M059J (cell line): ENCODE measurements at regions not wholly inside any gene's neighbourhood (a gene's known extent, or its start where the extent isn't known, plus 50 kb on each side); places are given as distances from the start of the nearest gene placed in this dataset.

ENCODE experiments used
- DNase-seq: peaks from one replicate; pipeline ENCODE4 v3.0.0-alpha.2; 2012; ENCODE audit warnings: low read depth

- DNase-seq: no peak
Measured at GRCh38 chr10:44435196-44435595, 50.3 kb upstream of the CXCL12 start.

- no peak for DNase-seq
Measured at GRCh38 chr10:44436240-44436639, 51.3 kb upstream of the CXCL12 start.

GRCh38 chr10:44437840-44438511 is 53.1 kb upstream of the CXCL12 start:
- no peak for DNase-seq

DNA sequence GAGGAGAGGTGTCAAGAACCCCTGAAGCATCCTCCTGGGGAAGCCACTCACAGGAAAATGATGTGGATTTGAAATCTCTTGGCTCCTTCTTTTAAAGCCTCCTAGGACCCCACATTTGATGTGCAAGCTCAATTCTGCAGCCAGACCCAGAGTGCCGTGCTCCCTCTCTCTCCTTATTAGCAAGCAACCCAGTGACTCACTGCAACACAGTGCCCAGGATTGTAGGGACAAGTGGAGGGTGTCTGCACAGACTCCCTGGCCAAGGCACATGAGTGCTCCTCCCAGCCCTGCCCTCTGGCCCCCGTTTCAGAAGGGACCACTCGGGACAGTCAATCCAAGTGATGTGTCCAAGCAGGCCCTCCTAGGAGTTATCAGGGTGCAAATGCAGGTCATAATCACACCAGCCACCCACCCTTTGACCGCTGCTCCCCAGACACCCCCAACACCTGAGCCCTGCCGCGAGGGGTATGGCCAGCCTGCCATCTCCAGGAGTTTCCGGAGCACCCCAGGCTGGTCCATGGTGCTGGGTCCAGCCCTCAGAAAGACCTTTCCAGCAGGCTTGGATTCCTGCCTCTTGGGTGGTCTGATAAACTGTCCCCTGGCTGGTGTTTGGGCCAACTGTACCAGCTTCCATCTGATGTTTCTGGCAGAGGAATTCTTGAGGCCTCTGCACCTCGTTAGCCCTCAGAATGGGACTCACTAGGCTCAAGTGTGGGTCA is 54.5 kb upstream of the CXCL12 start:
- DNase-seq: peak; percentile 31

GRCh38 chr10:44439958-44440244 is 55.0 kb upstream of the CXCL12 start:
- DNase-seq: no peak

DNA sequence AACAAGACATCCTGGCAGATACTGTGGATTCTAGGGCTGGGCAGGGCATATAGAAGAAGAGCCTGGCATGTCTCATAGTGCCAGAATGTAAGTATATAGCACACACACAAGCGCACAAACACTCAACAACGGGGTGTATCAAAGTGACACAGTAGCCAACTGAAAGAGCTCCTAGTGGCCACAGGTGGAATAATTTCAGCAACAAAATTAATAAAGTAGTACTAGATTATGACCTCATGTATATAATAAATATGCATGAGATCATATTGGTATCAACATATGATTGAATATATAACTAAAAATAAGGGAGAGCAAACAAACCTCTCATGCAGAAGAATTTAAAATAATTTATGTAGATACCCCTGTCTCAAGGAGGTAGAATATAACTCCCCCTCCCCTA is 72.4 kb upstream of the CXCL12 start:
- DNase-seq: no peak

DNA sequence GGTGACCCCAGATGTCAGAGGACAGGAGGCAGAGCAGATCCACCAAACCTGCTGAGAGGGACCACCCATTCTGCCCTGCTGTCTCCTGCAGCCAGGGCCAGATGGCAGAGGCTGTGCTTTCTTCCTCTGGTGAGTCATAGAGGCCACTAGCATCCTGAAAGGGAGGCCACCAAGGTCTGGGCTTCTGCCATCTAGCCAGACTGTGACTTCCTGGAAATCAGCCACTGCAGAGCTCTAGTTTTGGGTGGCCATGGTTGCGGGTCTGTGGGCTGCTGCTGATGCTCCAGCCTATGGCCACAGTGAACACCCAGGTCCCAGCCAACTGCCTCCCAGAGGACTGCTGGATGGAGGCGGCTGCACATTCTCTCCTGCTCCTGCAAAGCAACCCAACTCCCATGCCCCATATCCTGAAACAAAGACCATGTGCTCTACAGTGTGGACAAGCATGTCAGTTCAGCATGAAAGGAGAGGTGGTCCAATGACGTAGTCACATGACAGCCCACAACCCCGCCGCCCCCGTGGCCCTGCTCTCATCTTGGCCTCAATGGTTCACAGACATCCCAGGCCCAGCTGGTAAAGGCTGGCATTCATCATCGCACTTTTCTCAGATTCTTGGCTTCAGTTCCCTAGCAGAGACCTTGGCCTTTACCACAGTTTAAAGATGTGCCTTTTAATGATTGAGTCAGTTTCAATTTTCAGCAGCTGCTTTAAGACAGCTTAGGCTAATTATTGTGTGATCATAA is 73.9 kb upstream of the CXCL12 start:
- DNase-seq: peak; percentile 53

DNA sequence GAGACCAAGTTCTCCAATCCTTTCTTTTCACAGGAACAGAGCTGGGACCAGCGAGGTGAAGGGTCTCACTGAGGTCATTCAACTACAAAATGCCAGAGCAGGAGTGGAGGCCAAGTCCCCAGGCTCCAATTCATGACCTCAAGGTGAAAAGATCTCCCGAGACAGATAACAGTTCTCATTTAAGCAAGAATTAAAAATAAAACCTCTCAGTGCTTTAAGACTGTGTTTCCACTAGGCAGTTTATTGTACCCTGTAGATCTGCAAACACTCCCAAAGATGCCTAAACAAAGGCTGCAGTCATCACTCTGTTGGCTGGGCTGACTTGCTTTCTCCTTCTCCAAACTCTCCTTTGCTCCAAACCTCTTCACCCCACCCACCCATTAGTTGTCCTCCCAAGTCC is 74.8 kb upstream of the CXCL12 start:
- no peak for DNase-seq

DNA sequence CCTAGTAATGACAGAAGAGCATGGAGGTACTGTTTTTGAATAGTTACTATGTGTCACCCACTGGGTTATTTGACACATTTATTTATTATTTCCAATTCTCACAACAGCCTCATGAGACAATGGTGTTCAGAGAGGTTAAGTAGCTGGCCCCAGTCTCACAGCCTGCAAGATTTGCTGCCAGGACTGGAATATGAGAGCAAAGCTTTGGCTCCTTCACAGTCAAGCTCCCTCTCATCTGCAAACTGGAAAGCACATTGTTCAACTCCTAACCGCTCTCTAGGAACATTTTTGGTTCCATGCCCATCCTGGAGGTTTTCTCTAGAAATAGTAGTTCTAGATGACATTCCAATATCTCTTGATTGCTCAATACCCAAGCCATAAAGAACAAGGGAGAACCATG is 75.5 kb upstream of the CXCL12 start:
- no peak for DNase-seq

- DNase-seq: peak; percentile 73
Measured at GRCh38 chr10:44462338-44462914, 77.5 kb upstream of the CXCL12 start.

- peak; percentile 83 for DNase-seq
Measured at GRCh38 chr10:44463511-44464121, 78.7 kb upstream of the CXCL12 start.

- no peak for DNase-seq
Measured at GRCh38 chr10:44464503-44464902, 79.6 kb upstream of the CXCL12 start.

- peak; percentile 71 for DNase-seq
Measured at GRCh38 chr10:44465401-44466115, 80.7 kb upstream of the CXCL12 start.

GRCh38 chr10:44466236-44466635 is 81.3 kb upstream of the CXCL12 start:
- peak; percentile 85 for DNase-seq

GRCh38 chr10:44467090-44467489 is 82.2 kb upstream of the CXCL12 start:
- no peak for DNase-seq

- no peak for DNase-seq
Measured at GRCh38 chr10:44467900-44468299, 83.0 kb upstream of the CXCL12 start.

- no peak for DNase-seq
Measured at GRCh38 chr10:44468525-44468924, 83.6 kb upstream of the CXCL12 start.

GRCh38 chr10:44468965-44469364 is 84.1 kb upstream of the CXCL12 start:
- no peak for DNase-seq

DNA sequence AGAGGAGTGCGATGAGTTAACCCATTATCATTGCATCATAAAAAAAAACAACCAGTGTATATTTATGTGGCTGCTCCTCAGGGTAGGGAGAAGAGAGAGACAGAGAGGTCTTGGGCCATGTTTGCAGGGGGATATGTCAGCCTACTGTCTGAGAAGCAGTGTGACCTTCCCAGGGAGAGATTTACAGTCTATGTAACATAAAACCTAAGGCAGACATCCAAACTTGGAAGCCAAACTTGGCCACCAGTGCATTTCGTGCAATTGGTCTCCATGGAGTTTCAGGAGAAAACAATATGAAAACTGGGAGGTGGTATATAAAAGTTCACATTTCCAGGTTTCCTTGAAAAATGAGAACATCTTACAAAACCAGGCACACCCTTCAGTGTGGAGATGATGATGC is 85.9 kb upstream of the CXCL12 start:
- peak; percentile 79 for DNase-seq

DNA sequence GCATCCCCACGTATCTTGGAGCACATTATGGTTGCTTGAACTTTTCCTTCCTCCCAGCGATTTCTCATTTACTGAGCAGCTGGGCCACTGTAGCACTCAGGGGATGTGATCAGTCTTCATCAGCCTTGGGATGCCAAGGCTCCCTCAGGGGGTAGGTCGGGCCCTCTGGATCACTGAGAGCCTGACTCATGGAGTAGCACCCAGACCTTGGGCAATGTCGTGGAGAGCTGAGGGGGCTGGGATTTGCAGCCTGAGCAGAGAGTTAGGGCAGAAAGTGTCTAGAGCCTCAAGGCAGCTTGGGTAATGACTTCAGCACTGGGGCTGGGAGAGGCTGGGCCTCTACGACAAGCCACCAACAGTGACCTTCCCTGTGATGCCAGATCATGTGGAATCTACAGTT is 86.5 kb upstream of the CXCL12 start:
- DNase-seq: peak; percentile 86

GRCh38 chr10:44473146-44473545 is 88.2 kb upstream of the CXCL12 start:
- peak; percentile 86 for DNase-seq
